ENCODE measurements at regions not wholly inside any gene's neighbourhood (a gene's known extent, or its start where the extent isn't known, plus 50 kb on each side); places are given as distances from the start of the nearest gene placed in this dataset.
"Not testable (repeated sequence)": the region's sequence is repeated elsewhere in the genome, so short reads cannot be mapped to it uniquely, and the experiment has no call there.

GRCh38 chr20:29764922-29765610, 1492.4 kb upstream of the DEFB115 start:
- H3K4me2 ChIP-seq (ENCODE audit: insufficient read depth, insufficient read length, low read length); H4K5ac ChIP-seq (ENCODE audit: insufficient read length, low read depth, low read length); H3K79me1 ChIP-seq (ENCODE audit: insufficient read depth, low read depth, low read length, poor library complexity, severe bottlenecking); H2BK12ac ChIP-seq (ENCODE audit: insufficient read length, low read depth, low read length); H3K27me3 ChIP-seq (ENCODE audit: insufficient read depth, low read length); H3K79me2 ChIP-seq (ENCODE audit: insufficient read depth, low read length); H3K56ac ChIP-seq (ENCODE audit: insufficient read length, low read depth, low read length); H2BK5ac ChIP-seq (ENCODE audit: insufficient read length, low read length); H4K91ac ChIP-seq (ENCODE audit: insufficient read length, low read depth, low read length); H3K4me1 Mint-ChIP-seq; H3K4me3 Mint-ChIP-seq; H2AK5ac ChIP-seq (ENCODE audit: insufficient read length, low read length); H3K27ac ChIP-seq (ENCODE audit: insufficient read length, low read depth, low read length); H4K8ac ChIP-seq (replicated peaks; ENCODE audit: insufficient read length, low read depth, low read length); H2BK120ac ChIP-seq (ENCODE audit: low read depth, low read length, poor library complexity, severe bottlenecking); H3T11ph ChIP-seq (ENCODE audit: low read length); H3K4ac ChIP-seq (ENCODE audit: low read depth, low read length); H3K27ac Mint-ChIP-seq; H3K4me1 ChIP-seq (ENCODE audit: insufficient read depth, low read length); H3K14ac ChIP-seq (ENCODE audit: insufficient read depth, low read length); DNase-seq; H2BK20ac ChIP-seq (ENCODE audit: low read depth, low read length, poor library complexity, severe bottlenecking); H3K18ac ChIP-seq (ENCODE audit: insufficient read length, low read depth, low read length); H3K9ac ChIP-seq (ENCODE audit: extremely low read depth, insufficient read length, low read length); H2AFZ ChIP-seq (ENCODE audit: low read length); H3K23me2 ChIP-seq (ENCODE audit: insufficient read length, low read depth, low read length, poor library complexity, severe bottlenecking); H3K23ac ChIP-seq (ENCODE audit: insufficient read length, low read depth, low read length); H3K27me3 Mint-ChIP-seq (ENCODE audit: low read depth); H4K20me1 ChIP-seq (ENCODE audit: control insufficient read depth, insufficient read depth, insufficient read length); H2BK15ac ChIP-seq (ENCODE audit: low read depth, low read length): not testable (repeated sequence)
- TF ChIP-seq, protein P1, sequence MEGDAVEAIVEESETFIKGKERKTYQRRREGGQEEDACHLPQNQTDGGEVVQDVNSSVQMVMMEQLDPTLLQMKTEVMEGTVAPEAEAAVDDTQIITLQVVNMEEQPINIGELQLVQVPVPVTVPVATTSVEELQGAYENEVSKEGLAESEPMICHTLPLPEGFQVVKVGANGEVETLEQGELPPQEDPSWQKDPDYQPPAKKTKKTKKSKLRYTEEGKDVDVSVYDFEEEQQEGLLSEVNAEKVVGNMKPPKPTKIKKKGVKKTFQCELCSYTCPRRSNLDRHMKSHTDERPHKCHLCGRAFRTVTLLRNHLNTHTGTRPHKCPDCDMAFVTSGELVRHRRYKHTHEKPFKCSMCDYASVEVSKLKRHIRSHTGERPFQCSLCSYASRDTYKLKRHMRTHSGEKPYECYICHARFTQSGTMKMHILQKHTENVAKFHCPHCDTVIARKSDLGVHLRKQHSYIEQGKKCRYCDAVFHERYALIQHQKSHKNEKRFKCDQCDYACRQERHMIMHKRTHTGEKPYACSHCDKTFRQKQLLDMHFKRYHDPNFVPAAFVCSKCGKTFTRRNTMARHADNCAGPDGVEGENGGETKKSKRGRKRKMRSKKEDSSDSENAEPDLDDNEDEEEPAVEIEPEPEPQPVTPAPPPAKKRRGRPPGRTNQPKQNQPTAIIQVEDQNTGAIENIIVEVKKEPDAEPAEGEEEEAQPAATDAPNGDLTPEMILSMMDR (conservative IDR thresholded peaks at IDR 0.05): peak; percentile 31; the same call in 2 of the 3 replicates
- Mint-ChIP-seq H3K36me3 (ENCODE audit: insufficient read depth in 1 of 3, low read depth in 3 of 3) (peaks cover 5 to 23% (median 14%) of the 10 kb centered on the region in 3 experiments; a peak in 6 of 7 replicates), H3K9me3 (peaks cover 88 to 94% of the 10 kb centered on the region in 2 experiments)
- H3K9me3 ChIP-seq (ENCODE audit: control insufficient read depth, low read depth, low read length): peaks cover 58% of the 10 kb centered on the region
- no CpG with 5 or more reads among the region's 25 CpGs for WGBS (ENCODE audit: extremely low coverage, insufficient read length, low lambda C conversion rate)

- not testable (repeated sequence) for H2BK120ac ChIP-seq (ENCODE audit: low read depth, low read length, poor library complexity, severe bottlenecking); H2AK5ac ChIP-seq (ENCODE audit: insufficient read length, low read length); H2BK5ac ChIP-seq (ENCODE audit: insufficient read length, low read length); H3K27me3 Mint-ChIP-seq (ENCODE audit: low read depth); H2BK12ac ChIP-seq (ENCODE audit: insufficient read length, low read depth, low read length); H3K79me1 ChIP-seq (ENCODE audit: insufficient read depth, low read depth, low read length, poor library complexity, severe bottlenecking); H3K18ac ChIP-seq (ENCODE audit: insufficient read length, low read depth, low read length); H4K91ac ChIP-seq (ENCODE audit: insufficient read length, low read depth, low read length); H3K14ac ChIP-seq (ENCODE audit: insufficient read depth, low read length); H3K4me1 Mint-ChIP-seq; H2AFZ ChIP-seq (ENCODE audit: low read length); H3K4ac ChIP-seq (ENCODE audit: low read depth, low read length); H3T11ph ChIP-seq (ENCODE audit: low read length); H3K4me1 ChIP-seq (ENCODE audit: insufficient read depth, low read length); H3K9ac ChIP-seq (ENCODE audit: extremely low read depth, insufficient read length, low read length); H4K20me1 ChIP-seq (ENCODE audit: control insufficient read depth, insufficient read depth, insufficient read length); H3K27ac Mint-ChIP-seq; H3K56ac ChIP-seq (ENCODE audit: insufficient read length, low read depth, low read length); H2BK20ac ChIP-seq (ENCODE audit: low read depth, low read length, poor library complexity, severe bottlenecking); H3K79me2 ChIP-seq (ENCODE audit: insufficient read depth, low read length); H3K27ac ChIP-seq (ENCODE audit: insufficient read length, low read depth, low read length); H3K23me2 ChIP-seq (ENCODE audit: insufficient read length, low read depth, low read length, poor library complexity, severe bottlenecking); H3K23ac ChIP-seq (ENCODE audit: insufficient read length, low read depth, low read length); H2BK15ac ChIP-seq (ENCODE audit: low read depth, low read length); H3K4me2 ChIP-seq (ENCODE audit: insufficient read depth, insufficient read length, low read length); H4K8ac ChIP-seq (replicated peaks; ENCODE audit: insufficient read length, low read depth, low read length); DNase-seq; H3K4me3 Mint-ChIP-seq; H4K5ac ChIP-seq (ENCODE audit: insufficient read length, low read depth, low read length); H3K27me3 ChIP-seq (ENCODE audit: insufficient read depth, low read length)
- peaks cover 43% of the 10 kb centered on the region for H3K9me3 ChIP-seq (ENCODE audit: control insufficient read depth, low read depth, low read length)
- H3K36me3 Mint-ChIP-seq (ENCODE audit: insufficient read depth in 1 of 3, low read depth in 3 of 3): peaks cover 16 to 35% (median 19%) of the 10 kb centered on the region in 3 experiments
- peaks cover 91 to 93% of the 10 kb centered on the region in 2 experiments for H3K9me3 Mint-ChIP-seq
- no CpG with 5 or more reads among the region's 2 CpGs for WGBS (ENCODE audit: extremely low coverage, insufficient read length, low lambda C conversion rate)
Observed at GRCh38 chr20:29778033-29778432, 1479.4 kb upstream of the DEFB115 start.

Measured in H9 (cell line).